Cerebellar nuclear complex (tissue), 1 donor: ENCODE measurements at regions not wholly inside any gene's neighbourhood (a gene's known extent, or its start where the extent isn't known, plus 50 kb on each side); places are given as distances from the start of the nearest gene placed in this dataset.

Source experiments
- DNase-seq, 2 experiments: peaks; one replicate each; lab custom pipeline; 2025; lab: John Stamatoyannopoulos, UW

DNA sequence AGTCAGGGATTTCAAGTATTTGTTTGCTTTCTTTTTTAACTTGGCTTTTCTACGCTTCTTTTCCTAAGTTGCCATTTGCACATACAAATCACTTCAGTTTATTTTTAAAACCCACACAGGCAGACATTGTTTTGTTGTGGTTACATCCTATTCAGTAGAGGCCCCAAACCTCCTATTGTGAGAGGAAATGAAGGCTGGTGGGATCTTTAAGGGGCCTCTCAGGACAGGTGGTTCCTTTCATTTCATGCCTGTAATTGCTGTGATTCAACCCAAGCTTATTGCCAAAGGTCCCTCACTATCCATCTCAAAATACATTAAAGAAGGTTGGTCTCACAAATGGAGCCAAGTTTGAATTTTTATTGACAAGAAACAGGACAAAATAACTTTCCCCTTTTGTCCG, 257.1 kb downstream of the ADAMTS20 start:
- DNase-seq = no peak

GRCh38 chr12:43294147-43294546, 257.9 kb downstream of the ADAMTS20 start:
- DNase-seq = no peak

GRCh38 chr12:43293396-43293795, 258.6 kb downstream of the ADAMTS20 start:
- no peak for DNase-seq

- no peak for DNase-seq
Observed at GRCh38 chr12:43292699-43293098, 259.3 kb downstream of the ADAMTS20 start.

- DNase-seq = no peak
Observed at GRCh38 chr12:43291516-43291915, 260.5 kb downstream of the ADAMTS20 start.

- no peak for DNase-seq
Observed at GRCh38 chr12:43290836-43291235, 261.2 kb downstream of the ADAMTS20 start.

DNA sequence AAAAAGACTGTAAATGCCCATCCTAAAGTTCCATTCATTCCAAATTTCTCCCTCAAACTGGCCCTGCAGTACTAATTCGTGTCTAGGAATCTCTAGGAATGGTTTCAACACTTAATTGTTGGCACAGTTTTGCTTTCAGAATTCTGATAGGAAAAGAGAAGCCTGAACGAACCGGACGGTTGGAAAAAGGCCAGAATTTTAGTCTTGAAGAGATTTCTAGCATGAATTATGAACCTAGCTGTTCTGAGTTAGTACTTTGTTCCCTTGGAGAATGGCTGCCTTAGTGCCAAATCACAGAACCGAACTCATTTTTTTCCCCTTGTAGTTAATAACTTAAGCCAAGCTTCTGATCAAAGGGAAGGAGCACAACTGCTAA, 262.6 kb downstream of the ADAMTS20 start:
- DNase-seq = no peak

- no peak for DNase-seq
Observed at GRCh38 chr12:43288671-43289425, 263.2 kb downstream of the ADAMTS20 start.

DNA sequence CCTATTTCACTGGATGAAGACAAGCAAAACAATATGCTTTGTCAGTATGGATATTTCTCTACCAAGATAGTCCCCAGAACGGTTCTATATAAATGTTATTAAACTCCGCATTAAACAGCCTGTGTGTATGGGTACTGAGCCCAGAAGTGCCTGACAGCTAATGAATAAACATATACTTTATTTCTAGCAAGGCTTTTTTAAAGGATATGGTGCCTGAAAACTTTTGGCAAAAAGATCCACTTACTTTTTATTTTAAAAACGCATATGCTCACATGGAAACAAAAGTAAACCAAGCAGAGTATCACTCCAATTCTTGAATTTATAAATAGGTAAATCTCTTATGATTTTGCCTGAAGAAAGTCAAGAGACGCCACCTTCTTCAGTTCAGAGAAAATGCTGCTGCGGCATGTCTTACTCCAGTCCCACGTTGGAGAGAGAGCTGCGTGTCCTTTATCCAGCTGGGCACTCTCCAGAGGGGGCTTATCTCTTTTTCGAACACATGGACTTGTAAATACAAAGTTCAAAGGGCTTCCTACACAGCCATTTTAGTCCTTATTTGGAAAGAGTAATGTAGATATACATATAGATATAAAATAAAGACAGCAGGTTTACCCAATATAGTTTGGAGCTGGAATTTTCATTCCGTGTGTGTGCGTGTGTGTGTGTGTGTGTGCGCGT, 264.2 kb downstream of the ADAMTS20 start:
- DNase-seq = no peak

- no peak for DNase-seq
Observed at GRCh38 chr12:43286986-43287385, 265.0 kb downstream of the ADAMTS20 start.

GRCh38 chr12:43285159-43285598, 266.8 kb downstream of the ADAMTS20 start:
- no peak for DNase-seq

GRCh38 chr12:43284486-43285158, 267.4 kb downstream of the ADAMTS20 start:
- DNase-seq = no peak

GRCh38 chr12:43283206-43283605, 268.8 kb downstream of the ADAMTS20 start:
- DNase-seq = no peak

DNA sequence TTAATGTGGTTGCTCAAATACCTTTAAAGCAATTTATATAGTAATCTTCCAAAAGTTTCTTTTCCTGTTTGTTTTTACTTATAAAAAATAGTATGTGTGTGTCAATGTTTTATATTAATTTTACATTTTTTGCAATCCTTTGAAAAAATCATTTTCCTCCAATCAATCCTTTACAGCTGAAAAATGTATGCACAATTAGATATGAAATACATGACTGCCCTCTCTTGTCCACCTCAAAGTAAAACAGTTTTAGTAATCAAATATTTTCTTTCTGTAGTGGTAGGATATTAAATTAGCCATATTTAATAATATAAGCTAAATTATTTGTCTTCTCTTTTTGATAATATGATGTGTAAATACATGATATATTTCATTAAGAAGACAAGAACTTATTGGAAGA, 269.9 kb downstream of the ADAMTS20 start:
- no peak for DNase-seq

DNA sequence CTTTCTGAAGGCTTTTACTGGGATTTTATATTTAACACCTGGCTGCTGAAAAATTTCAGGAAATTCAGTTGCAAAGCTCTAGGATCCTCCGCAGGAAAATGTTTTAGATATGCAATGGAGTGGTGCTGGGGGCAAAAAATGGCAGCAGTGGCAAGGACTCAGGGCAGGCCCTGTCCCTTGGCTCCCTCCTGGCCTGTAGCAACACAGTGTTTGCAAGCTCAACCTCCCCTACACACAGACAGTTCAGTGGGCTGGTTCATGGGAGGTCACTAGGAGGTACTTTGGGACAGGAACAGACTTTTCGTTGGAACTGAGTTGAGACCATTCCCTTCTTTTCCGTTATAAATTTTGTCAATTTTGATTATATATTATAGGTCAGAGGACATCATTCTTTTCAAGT, 270.4 kb downstream of the ADAMTS20 start:
- no peak for DNase-seq

DNA sequence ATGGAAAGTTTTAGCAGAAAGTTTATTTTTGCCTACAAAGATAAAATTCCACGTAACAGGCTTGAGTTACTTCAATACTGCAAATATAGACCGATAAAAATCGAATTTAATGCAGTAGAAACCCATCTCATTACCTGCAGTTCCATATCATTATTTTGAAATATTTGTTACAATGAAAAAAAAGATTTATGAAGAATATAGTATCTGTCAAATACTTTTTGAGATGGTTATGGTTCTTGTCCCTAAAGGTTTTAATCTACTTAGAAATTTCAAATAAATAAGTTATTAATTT, 273.5 kb downstream of the ADAMTS20 start:
- DNase-seq = no peak

- no peak for DNase-seq
Observed at GRCh38 chr12:43277651-43278540, 274.1 kb downstream of the ADAMTS20 start.

DNA sequence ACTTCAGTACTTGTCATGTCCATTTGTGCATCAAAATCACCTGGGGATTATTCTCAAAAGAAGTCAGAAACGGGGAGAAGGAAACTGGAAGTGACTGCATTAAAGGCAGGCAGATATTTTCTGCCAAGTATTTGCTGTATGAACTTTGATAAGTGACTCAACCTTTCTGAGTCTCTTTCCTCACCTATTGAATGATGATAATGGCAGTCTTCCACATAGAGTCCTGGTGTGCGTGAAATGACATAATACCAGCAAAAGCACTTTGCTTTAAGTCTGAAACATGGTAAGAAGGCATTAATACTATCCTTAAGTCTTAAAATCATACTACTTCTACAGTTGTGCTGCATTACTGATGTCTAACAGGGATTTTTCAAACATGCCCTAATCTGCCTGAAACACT, 278.5 kb downstream of the ADAMTS20 start:
- no peak for DNase-seq

DNA sequence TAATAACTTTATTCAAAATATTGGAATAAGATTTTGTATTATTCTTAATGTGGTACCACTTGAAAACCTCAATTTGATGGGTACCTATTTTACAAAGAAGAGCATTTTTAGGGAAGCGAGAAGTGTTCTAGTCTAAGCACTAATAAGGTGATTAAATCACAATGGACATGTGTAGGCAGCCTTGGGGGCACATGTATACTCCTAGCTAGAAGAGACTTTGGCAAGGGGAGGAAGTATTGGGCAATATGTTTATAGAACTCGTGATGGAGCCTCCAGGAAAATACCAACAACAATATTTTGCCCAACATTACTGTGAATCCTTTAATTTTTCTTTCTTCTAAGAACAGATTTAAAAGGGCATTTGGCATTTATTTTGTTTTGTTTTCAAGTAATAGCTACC, 280.3 kb downstream of the ADAMTS20 start:
- no peak for DNase-seq

GRCh38 chr12:43267818-43268217, 284.2 kb downstream of the ADAMTS20 start:
- DNase-seq = no peak

DNA sequence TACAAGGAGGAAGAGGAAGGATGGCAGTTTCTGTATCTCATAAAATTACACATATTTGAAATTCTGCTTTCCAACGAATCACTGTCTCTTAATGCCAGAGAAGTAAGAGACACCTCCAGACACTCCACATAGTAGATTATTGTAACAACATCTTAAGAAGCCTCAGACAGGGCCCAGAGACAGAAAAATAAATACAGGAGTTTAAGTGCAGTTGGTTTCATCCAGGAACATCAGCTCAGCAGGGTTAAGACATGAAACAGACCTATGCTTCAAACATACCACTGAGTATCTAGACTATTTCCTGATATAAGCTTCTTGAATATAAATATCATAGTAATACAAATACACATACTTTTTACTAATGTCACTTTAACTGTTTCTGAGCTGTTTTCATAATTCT, 290.3 kb downstream of the ADAMTS20 start:
- DNase-seq = no peak

GRCh38 chr12:43255522-43256111, 296.4 kb downstream of the ADAMTS20 start:
- DNase-seq = no peak
